ENCODE measurements at regions not wholly inside any gene's neighbourhood (a gene's known extent, or its start where the extent isn't known, plus 50 kb on each side); places are given as distances from the start of the nearest gene placed in this dataset.

DNA sequence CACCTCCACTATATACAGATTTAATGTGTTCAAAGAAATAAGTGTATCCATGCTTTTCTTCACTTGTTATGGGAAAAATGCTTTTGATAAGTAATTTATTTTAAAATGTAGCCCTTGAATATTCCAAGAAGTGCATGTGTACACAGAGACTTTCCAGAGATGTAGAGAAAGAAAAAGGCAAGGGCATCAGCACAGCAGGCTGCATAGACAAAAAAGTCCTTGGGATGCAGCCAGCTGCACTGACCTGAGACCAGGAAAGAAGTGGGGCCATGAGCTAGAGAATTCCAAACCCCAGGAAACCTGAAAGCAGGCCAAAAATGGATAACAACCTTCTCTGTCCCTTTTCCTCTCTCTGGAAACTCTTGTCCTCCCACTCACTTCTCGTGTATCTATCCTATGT is 51.6 kb upstream of the PRDM8 start:
- no peak for TF ChIP-seq POLR2A (IDR thresholded peaks at IDR 0.05)
- TF ChIP-seq, protein P1, sequence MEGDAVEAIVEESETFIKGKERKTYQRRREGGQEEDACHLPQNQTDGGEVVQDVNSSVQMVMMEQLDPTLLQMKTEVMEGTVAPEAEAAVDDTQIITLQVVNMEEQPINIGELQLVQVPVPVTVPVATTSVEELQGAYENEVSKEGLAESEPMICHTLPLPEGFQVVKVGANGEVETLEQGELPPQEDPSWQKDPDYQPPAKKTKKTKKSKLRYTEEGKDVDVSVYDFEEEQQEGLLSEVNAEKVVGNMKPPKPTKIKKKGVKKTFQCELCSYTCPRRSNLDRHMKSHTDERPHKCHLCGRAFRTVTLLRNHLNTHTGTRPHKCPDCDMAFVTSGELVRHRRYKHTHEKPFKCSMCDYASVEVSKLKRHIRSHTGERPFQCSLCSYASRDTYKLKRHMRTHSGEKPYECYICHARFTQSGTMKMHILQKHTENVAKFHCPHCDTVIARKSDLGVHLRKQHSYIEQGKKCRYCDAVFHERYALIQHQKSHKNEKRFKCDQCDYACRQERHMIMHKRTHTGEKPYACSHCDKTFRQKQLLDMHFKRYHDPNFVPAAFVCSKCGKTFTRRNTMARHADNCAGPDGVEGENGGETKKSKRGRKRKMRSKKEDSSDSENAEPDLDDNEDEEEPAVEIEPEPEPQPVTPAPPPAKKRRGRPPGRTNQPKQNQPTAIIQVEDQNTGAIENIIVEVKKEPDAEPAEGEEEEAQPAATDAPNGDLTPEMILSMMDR (IDR thresholded peaks at IDR 0.05), result no peak

All from adrenal gland (tissue), 5 donors.